ENCODE measurements at regions not wholly inside any gene's neighbourhood (a gene's known extent, or its start where the extent isn't known, plus 50 kb on each side); places are given as distances from the start of the nearest gene placed in this dataset.

DNA sequence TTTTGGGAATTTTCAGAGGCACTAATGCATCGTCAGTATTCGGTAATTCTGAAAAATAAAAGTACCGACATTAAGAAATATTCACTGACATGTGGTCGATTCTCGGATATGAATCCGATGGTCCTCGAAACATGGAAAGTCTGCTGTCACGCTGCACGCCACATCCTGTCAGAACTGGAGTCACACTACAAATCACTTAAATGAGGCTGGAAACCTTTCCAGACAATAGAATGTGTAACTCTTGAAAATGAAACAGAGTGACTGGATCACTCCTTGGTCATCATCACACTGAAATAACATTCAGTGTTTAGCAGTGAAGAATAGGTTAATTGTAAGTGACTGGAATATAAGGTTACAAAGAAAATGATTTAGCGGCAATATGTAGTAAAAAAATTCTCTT is 620.1 kb upstream of the ADAMTS5 start:
- no peak overlapping the region for H3K4me3 ChIP-seq (ENCODE audit: insufficient read depth, low read depth, low read length)
- TF ChIP-seq EZH2 (IDR thresholded peaks at IDR 0.05; ENCODE audit: insufficient read depth, low read length) = no peak
- TF ChIP-seq, protein P1, sequence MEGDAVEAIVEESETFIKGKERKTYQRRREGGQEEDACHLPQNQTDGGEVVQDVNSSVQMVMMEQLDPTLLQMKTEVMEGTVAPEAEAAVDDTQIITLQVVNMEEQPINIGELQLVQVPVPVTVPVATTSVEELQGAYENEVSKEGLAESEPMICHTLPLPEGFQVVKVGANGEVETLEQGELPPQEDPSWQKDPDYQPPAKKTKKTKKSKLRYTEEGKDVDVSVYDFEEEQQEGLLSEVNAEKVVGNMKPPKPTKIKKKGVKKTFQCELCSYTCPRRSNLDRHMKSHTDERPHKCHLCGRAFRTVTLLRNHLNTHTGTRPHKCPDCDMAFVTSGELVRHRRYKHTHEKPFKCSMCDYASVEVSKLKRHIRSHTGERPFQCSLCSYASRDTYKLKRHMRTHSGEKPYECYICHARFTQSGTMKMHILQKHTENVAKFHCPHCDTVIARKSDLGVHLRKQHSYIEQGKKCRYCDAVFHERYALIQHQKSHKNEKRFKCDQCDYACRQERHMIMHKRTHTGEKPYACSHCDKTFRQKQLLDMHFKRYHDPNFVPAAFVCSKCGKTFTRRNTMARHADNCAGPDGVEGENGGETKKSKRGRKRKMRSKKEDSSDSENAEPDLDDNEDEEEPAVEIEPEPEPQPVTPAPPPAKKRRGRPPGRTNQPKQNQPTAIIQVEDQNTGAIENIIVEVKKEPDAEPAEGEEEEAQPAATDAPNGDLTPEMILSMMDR (IDR thresholded peaks at IDR 0.05; ENCODE audit: insufficient read depth, low read depth, low read length) = no peak
- FAIRE-seq (no peak), DNase-seq (ENCODE audit: low read depth) (no peak)
- H3K4me2 ChIP-seq (ENCODE audit: low read length) = no peak overlapping the region
- Mint-ChIP-seq H3K4me3 (ENCODE audit: unreplicated experiment) (no peak overlapping the region), H3K9me3 (ENCODE audit: unreplicated experiment) (no peaks in the 10 kb centered on the region), H3K27ac (ENCODE audit: unreplicated experiment) (no peak overlapping the region), H3K4me1 (ENCODE audit: low read depth, unreplicated experiment) (peaks cover 16% of the 10 kb centered on the region), H3K36me3 (ENCODE audit: low read depth, unreplicated experiment) (no peaks in the 10 kb centered on the region), H3K27me3 (ENCODE audit: low read depth, unreplicated experiment) (no peaks in the 10 kb centered on the region)
- H3K4me1 ChIP-seq (ENCODE audit: insufficient read depth, low read length) = peaks cover 5% of the 10 kb centered on the region
- H2AFZ ChIP-seq (ENCODE audit: low read depth, low read length) = no peak overlapping the region
- H3K9ac ChIP-seq (ENCODE audit: low read length) = no peak overlapping the region
- no peaks in the 10 kb centered on the region for H3K9me3 ChIP-seq (ENCODE audit: insufficient read depth, low read depth, low read length)
- no peaks in the 10 kb centered on the region for H3K79me2 ChIP-seq (ENCODE audit: insufficient read depth, low read length)
- no peaks in the 10 kb centered on the region for H4K20me1 ChIP-seq (ENCODE audit: insufficient read depth, low read length)
- no peak overlapping the region for H3K27ac ChIP-seq (ENCODE audit: low read depth, low read length)
- H3K36me3 ChIP-seq (ENCODE audit: insufficient read depth, low read length) = no peaks in the 10 kb centered on the region
- H3K27me3 ChIP-seq (ENCODE audit: insufficient read depth, low read length) = no peaks in the 10 kb centered on the region

DNA sequence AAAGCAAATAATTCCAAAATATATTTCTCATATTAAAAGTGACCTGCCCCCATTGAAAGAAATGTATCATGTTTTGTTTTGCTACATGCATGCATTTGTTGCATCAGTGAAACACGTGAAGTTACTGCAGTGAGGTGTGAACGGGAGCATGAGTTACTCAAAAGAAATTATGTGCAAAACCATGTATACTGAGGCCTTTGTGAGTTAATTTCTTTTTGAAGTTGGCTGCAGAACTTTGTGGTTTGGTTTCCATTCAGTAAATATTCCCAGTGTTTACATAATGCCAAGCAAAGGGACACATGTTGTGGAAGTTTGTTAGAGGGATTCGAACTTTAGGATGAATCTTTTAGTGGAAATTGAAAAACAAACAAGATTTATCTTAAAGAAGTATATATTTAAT is 619.4 kb upstream of the ADAMTS5 start:
- Mint-ChIP-seq H3K27ac (ENCODE audit: unreplicated experiment) (no peak overlapping the region), H3K4me3 (ENCODE audit: unreplicated experiment) (no peak overlapping the region), H3K4me1 (ENCODE audit: low read depth, unreplicated experiment) (peaks cover 16% of the 10 kb centered on the region), H3K36me3 (ENCODE audit: low read depth, unreplicated experiment) (no peaks in the 10 kb centered on the region), H3K9me3 (ENCODE audit: unreplicated experiment) (no peaks in the 10 kb centered on the region), H3K27me3 (ENCODE audit: low read depth, unreplicated experiment) (no peaks in the 10 kb centered on the region)
- Histone ChIP-seq H3K4me3 (ENCODE audit: insufficient read depth, low read depth, low read length) (no peak overlapping the region), H2AFZ (ENCODE audit: low read depth, low read length) (no peak overlapping the region), H3K27me3 (ENCODE audit: insufficient read depth, low read length) (no peaks in the 10 kb centered on the region), H3K79me2 (ENCODE audit: insufficient read depth, low read length) (no peaks in the 10 kb centered on the region), H3K9me3 (ENCODE audit: insufficient read depth, low read depth, low read length) (no peaks in the 10 kb centered on the region), H3K4me2 (ENCODE audit: low read length) (no peak overlapping the region), H4K20me1 (ENCODE audit: insufficient read depth, low read length) (no peaks in the 10 kb centered on the region), H3K9ac (ENCODE audit: low read length) (no peak overlapping the region), H3K4me1 (ENCODE audit: insufficient read depth, low read length) (peaks cover 5% of the 10 kb centered on the region), H3K27ac (ENCODE audit: low read depth, low read length) (no peak overlapping the region), H3K36me3 (ENCODE audit: insufficient read depth, low read length) (no peaks in the 10 kb centered on the region)
- DNase-seq (ENCODE audit: low read depth) (no peak), FAIRE-seq (peak; percentile 26)
- TF ChIP-seq EZH2 (IDR thresholded peaks at IDR 0.05; ENCODE audit: insufficient read depth, low read length) = no peak
- TF ChIP-seq, protein P1 (IDR thresholded peaks at IDR 0.05; ENCODE audit: insufficient read depth, low read depth, low read length) = no peak

DNA sequence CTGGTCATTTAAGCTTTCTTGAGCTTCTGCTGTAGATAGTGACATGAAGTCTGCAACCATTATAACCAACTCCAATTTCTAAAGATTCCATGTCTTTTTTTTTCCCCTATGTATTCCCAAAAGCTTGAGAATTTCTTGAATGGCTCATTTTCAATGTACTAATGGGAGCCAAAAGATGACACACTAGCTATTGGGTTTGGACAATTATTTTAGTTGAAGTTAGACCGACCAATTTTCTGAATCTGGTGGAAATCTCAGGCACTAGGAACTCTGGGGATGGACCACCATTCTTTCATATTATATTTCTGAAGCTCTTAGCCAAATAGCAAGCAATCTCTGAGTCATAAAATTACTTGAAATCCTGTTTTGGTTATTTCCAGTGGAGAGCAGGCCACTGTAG is 617.4 kb upstream of the ADAMTS5 start:
- Histone ChIP-seq H3K9me3 (ENCODE audit: insufficient read depth, low read depth, low read length) (no peaks in the 10 kb centered on the region), H3K4me3 (ENCODE audit: insufficient read depth, low read depth, low read length) (no peak overlapping the region), H3K36me3 (ENCODE audit: insufficient read depth, low read length) (no peaks in the 10 kb centered on the region), H2AFZ (ENCODE audit: low read depth, low read length) (no peak overlapping the region), H3K27me3 (ENCODE audit: insufficient read depth, low read length) (no peaks in the 10 kb centered on the region), H3K9ac (ENCODE audit: low read length) (no peak overlapping the region), H3K27ac (ENCODE audit: low read depth, low read length) (no peak overlapping the region), H3K4me1 (ENCODE audit: insufficient read depth, low read length) (peaks cover 5% of the 10 kb centered on the region), H3K4me2 (ENCODE audit: low read length) (no peak overlapping the region), H4K20me1 (ENCODE audit: insufficient read depth, low read length) (no peaks in the 10 kb centered on the region), H3K79me2 (ENCODE audit: insufficient read depth, low read length) (no peaks in the 10 kb centered on the region)
- no peak for TF ChIP-seq EZH2 (IDR thresholded peaks at IDR 0.05; ENCODE audit: insufficient read depth, low read length)
- TF ChIP-seq, protein P1 (IDR thresholded peaks at IDR 0.05; ENCODE audit: insufficient read depth, low read depth, low read length) = no peak
- Mint-ChIP-seq H3K4me1 (ENCODE audit: low read depth, unreplicated experiment) (peaks cover 19% of the 10 kb centered on the region), H3K27ac (ENCODE audit: unreplicated experiment) (peak overlapping the region; percentile 1), H3K27me3 (ENCODE audit: low read depth, unreplicated experiment) (no peaks in the 10 kb centered on the region), H3K36me3 (ENCODE audit: low read depth, unreplicated experiment) (no peaks in the 10 kb centered on the region), H3K4me3 (ENCODE audit: unreplicated experiment) (no peak overlapping the region), H3K9me3 (ENCODE audit: unreplicated experiment) (peaks cover 8% of the 10 kb centered on the region)
- FAIRE-seq (no peak), DNase-seq (ENCODE audit: low read depth) (no peak)
